ENCODE measurements at regions not wholly inside any gene's neighbourhood (a gene's known extent, or its start where the extent isn't known, plus 50 kb on each side); places are given as distances from the start of the nearest gene placed in this dataset.

GRCh38 chr14:105864116-105864515 is 337.7 kb downstream of the TMEM121 start:
- TF ChIP-seq CTCF (IDR thresholded peaks at IDR 0.05) = no peak
- TF ChIP-seq ZFX (IDR thresholded peaks at IDR 0.05; ENCODE audit: borderline replicate concordance) = no peak

All from 22Rv1 (cell line).